ENCODE measurements at regions not wholly inside any gene's neighbourhood (a gene's known extent, or its start where the extent isn't known, plus 50 kb on each side); places are given as distances from the start of the nearest gene placed in this dataset.

- DNase-seq (ENCODE audit: low spot score): no peak
Observed at GRCh38 chr15:36265422-36265821, 314.0 kb upstream of the CDIN1 start.

GRCh38 chr15:36271048-36271447 lies 308.4 kb upstream of the CDIN1 start:
- no peak for DNase-seq (ENCODE audit: low spot score)

GRCh38 chr15:36275656-36276055 lies 303.8 kb upstream of the CDIN1 start:
- DNase-seq (ENCODE audit: low spot score): no peak

GRCh38 chr15:36278219-36278618 lies 301.2 kb upstream of the CDIN1 start:
- no peak for DNase-seq (ENCODE audit: low spot score)

- DNase-seq (ENCODE audit: low spot score): no peak
Observed at GRCh38 chr15:36282821-36283220, 296.6 kb upstream of the CDIN1 start.

GRCh38 chr15:36284911-36285310 lies 294.5 kb upstream of the CDIN1 start:
- DNase-seq (ENCODE audit: low spot score): no peak

- no peak for DNase-seq (ENCODE audit: low spot score)
Observed at GRCh38 chr15:36291501-36291900, 287.9 kb upstream of the CDIN1 start.

GRCh38 chr15:36294359-36294758 lies 285.1 kb upstream of the CDIN1 start:
- DNase-seq (ENCODE audit: low spot score): no peak

GRCh38 chr15:36301947-36302346 lies 277.5 kb upstream of the CDIN1 start:
- DNase-seq (ENCODE audit: low spot score): no peak

- DNase-seq (ENCODE audit: low spot score): no peak
Observed at GRCh38 chr15:36313021-36313420, 266.4 kb upstream of the CDIN1 start.

GRCh38 chr15:36313736-36314280 lies 265.6 kb upstream of the CDIN1 start:
- no peak for DNase-seq (ENCODE audit: low spot score)

- no peak for DNase-seq (ENCODE audit: low spot score)
Observed at GRCh38 chr15:36315649-36316048, 263.8 kb upstream of the CDIN1 start.

GRCh38 chr15:36323615-36324014 lies 255.8 kb upstream of the CDIN1 start:
- DNase-seq (ENCODE audit: low spot score): no peak

GRCh38 chr15:36325206-36325605 lies 254.2 kb upstream of the CDIN1 start:
- no peak for DNase-seq (ENCODE audit: low spot score)

GRCh38 chr15:36329592-36329991 lies 249.8 kb upstream of the CDIN1 start:
- DNase-seq (ENCODE audit: low spot score): no peak

GRCh38 chr15:36330598-36330997 lies 248.8 kb upstream of the CDIN1 start:
- no peak for DNase-seq (ENCODE audit: low spot score)

- no peak for DNase-seq (ENCODE audit: low spot score)
Observed at GRCh38 chr15:36331531-36332275, 247.7 kb upstream of the CDIN1 start.

GRCh38 chr15:36332301-36332700 lies 247.1 kb upstream of the CDIN1 start:
- DNase-seq (ENCODE audit: low spot score): no peak

GRCh38 chr15:36332896-36333295 lies 246.5 kb upstream of the CDIN1 start:
- no peak for DNase-seq (ENCODE audit: low spot score)

GRCh38 chr15:36334059-36334458 lies 245.4 kb upstream of the CDIN1 start:
- DNase-seq (ENCODE audit: low spot score): no peak

GRCh38 chr15:36335224-36335623 lies 244.2 kb upstream of the CDIN1 start:
- DNase-seq (ENCODE audit: low spot score): no peak

- no peak for DNase-seq (ENCODE audit: low spot score)
Observed at GRCh38 chr15:36335659-36336058, 243.8 kb upstream of the CDIN1 start.

GRCh38 chr15:36344887-36345286 lies 234.5 kb upstream of the CDIN1 start:
- no peak for DNase-seq (ENCODE audit: low spot score)

- DNase-seq (ENCODE audit: low spot score): no peak
Observed at GRCh38 chr15:36347272-36347858, 232.1 kb upstream of the CDIN1 start.
